ENCODE measurements at regions not wholly inside any gene's neighbourhood (a gene's known extent, or its start where the extent isn't known, plus 50 kb on each side); places are given as distances from the start of the nearest gene placed in this dataset.
A peak's percentile ranks its signal among the peaks of the same experiment; 100 is the strongest.

- DNase-seq (ENCODE audit: low read depth in 1 of 2, low spot score in 1 of 2): peak in 1 of 2 donors; percentile 5
- Histone ChIP-seq H3K27ac (no peak overlapping the region), H3K36me3 (no peaks in the 10 kb centered on the region), H3K4me3 (no peak overlapping the region), H3K9me3 (ENCODE audit: low read depth) (no peaks in the 10 kb centered on the region), H3K27me3 (no peaks in the 10 kb centered on the region), H3K4me1 (ENCODE audit: low read depth) (no peaks in the 10 kb centered on the region)
- no peak for TF ChIP-seq CTCF (IDR thresholded peaks at IDR 0.05; ENCODE audit: low read depth, low read length)
Measured at GRCh38 chr13:100836711-100837110, 162.1 kb upstream of the TMTC4 start.

DNA sequence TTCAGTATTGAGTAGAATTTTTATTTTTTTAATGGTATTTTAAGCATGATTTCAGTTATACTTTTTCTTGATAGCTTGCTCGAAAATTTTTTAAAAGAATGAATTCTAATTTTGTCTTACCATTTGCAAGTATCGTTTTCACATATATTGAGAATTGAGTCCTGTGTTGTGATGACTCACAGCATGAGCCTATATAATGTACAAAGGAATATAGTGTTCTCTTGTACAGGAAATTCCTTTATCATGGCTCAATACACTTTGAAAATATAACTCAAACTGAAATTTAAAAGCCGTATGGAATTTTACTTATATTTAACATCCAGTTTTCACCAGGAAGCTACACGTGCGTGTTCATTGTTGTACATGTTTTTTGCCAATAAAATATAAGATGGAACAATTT is 161.1 kb upstream of the TMTC4 start:
- H3K4me1 ChIP-seq (ENCODE audit: low read depth): no peaks in the 10 kb centered on the region
- no peak for DNase-seq (ENCODE audit: low read depth in 1 of 2, low spot score in 1 of 2)
- no peaks in the 10 kb centered on the region for H3K36me3 ChIP-seq
- H3K27ac ChIP-seq: no peak overlapping the region
- no peak for TF ChIP-seq CTCF (IDR thresholded peaks at IDR 0.05; ENCODE audit: low read depth, low read length)
- H3K9me3 ChIP-seq (ENCODE audit: low read depth): no peaks in the 10 kb centered on the region
- no peaks in the 10 kb centered on the region for H3K27me3 ChIP-seq
- H3K4me3 ChIP-seq: no peak overlapping the region

DNA sequence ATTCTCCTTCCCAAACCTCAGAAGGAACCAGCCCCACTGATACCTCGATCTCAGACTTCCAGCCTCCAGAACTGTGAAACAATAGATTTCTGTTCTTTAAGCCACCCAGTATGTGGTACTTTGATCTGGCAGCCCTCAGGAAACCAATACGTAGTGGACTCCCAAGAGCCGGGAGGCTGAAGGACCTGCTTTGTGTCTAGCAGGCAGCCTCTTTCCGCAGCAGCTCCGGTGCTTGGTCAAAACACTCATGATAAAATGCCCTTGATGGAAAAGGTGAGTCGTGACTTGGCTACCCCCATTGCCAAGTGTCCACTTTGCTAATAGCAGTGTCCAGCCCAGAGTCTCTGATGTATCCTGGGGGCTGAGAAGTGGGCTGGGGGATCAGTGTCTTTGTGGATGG is 158.8 kb upstream of the TMTC4 start:
- no peak for TF ChIP-seq CTCF (IDR thresholded peaks at IDR 0.05; ENCODE audit: low read depth, low read length)
- Histone ChIP-seq H3K27ac (no peak overlapping the region), H3K9me3 (ENCODE audit: low read depth) (no peaks in the 10 kb centered on the region), H3K27me3 (no peaks in the 10 kb centered on the region), H3K4me1 (ENCODE audit: low read depth) (no peaks in the 10 kb centered on the region), H3K4me3 (no peak overlapping the region), H3K36me3 (no peaks in the 10 kb centered on the region)
- DNase-seq (ENCODE audit: low read depth in 1 of 2, low spot score in 1 of 2): peak in 1 of 2 donors; percentile 3

DNA sequence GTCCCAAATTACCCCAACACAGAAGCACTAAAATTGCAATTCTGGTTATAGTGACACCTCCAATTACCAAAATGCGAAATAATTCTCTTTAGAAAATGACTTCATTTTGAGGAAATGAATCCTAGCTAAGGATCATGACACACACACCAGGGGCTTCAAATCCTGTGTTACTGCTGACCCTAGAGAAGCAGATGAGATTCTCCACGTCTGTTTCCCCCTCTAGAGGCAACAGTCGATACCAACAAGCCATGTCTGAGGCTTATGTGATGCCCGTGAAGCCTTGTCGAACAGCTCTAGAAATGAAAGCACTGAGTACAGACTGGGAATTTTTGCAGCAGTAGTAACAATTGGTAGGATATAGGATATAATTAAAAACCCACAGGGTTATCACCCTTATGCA is 153.6 kb upstream of the TMTC4 start:
- H3K4me1 ChIP-seq (ENCODE audit: low read depth): no peaks in the 10 kb centered on the region
- H3K36me3 ChIP-seq: no peaks in the 10 kb centered on the region
- H3K9me3 ChIP-seq (ENCODE audit: low read depth): no peaks in the 10 kb centered on the region
- H3K4me3 ChIP-seq: no peak overlapping the region
- no peaks in the 10 kb centered on the region for H3K27me3 ChIP-seq
- no peak overlapping the region for H3K27ac ChIP-seq
- TF ChIP-seq CTCF (IDR thresholded peaks at IDR 0.05; ENCODE audit: low read depth, low read length): no peak
- DNase-seq (ENCODE audit: low read depth in 1 of 2, low spot score in 1 of 2): peak; percentile 3 to 5

DNA sequence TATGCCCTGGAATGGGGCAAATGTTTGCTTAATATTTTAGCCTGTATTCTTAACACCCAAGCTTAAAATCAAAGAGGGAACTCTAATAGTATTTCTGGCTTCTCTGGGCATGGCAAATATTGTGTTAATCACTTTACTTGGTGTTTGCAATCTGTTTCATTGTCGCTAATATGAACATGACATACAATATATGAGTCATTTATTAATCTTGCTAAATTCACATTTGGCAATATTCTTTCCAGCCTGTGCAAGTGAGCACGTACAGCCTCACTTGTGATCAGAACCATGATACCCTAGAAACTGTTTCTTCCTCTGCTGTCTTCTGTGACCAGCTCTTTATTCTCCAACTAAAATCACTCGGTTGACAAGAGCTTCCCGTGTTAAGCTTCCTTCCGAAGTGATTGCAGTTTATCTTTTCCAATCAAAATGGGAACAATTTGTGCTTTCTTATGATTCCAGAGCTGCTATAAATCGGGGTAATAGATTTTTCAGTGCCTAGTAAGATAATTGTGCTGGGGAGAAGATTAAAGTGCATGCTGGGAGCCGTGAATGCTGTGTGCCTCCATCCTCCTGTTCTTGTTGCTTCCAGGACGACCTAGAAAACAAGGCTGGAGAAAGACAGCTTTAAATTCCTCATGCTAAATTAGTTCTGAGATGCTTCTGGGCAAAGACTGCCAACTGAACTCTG is 153.0 kb upstream of the TMTC4 start:
- Histone ChIP-seq H3K36me3 (no peaks in the 10 kb centered on the region), H3K4me3 (no peak overlapping the region), H3K27ac (no peak overlapping the region), H3K27me3 (no peaks in the 10 kb centered on the region), H3K9me3 (ENCODE audit: low read depth) (no peaks in the 10 kb centered on the region), H3K4me1 (ENCODE audit: low read depth) (no peaks in the 10 kb centered on the region)
- TF ChIP-seq CTCF (IDR thresholded peaks at IDR 0.05; ENCODE audit: low read depth, low read length): no peak
- DNase-seq (ENCODE audit: low read depth in 1 of 2, low spot score in 1 of 2): no peak
